Lower leg skin (tissue), 4 donors: ENCODE measurements at regions not wholly inside any gene's neighbourhood (a gene's known extent, or its start where the extent isn't known, plus 50 kb on each side); places are given as distances from the start of the nearest gene placed in this dataset.
"Not testable (repeated sequence)": the region's sequence is repeated elsewhere in the genome, so short reads cannot be mapped to it uniquely, and the experiment has no call there.

Source experiments
- DNase-seq, 2 donors: peaks; one replicate each; pipeline ENCODE4 v3.0.0-alpha.2; 2019; ENCODE audit warnings: low spot score in 2 of 2
- H3K4me3 ChIP-seq: fragments of 200-600 bp; sonication (generic); 2 replicates; pipeline ENCODE4 v1.5.1; 2017; ENCODE audit warnings: mild to moderate bottlenecking, low read depth; ENCODE audit not compliant: poor library complexity, severe bottlenecking
- POLR2A ChIP-seq, 2 donors: fragments of 450-650 bp; IDR thresholded peaks; one replicate each; pipeline ENCODE4 v1.6.1; 2016 to 2017; ENCODE audit warnings: antibody characterized with exemption in 2 of 2, mild to moderate bottlenecking in 1 of 2, moderate library complexity in 1 of 2
- WGBS, 2 donors: methylation state at CpG; one replicate each; pipeline ENCODE4 v1.1.5; 2018; 5-methylcytosine and 5-hydroxymethylcytosine counted together
- intact Hi-C: fragments of 100-400 bp; cut with DNase I; formaldehyde crosslinking; loops from one replicate; pipeline ENCODE4 v1.15.0; 2023; ENCODE audit warnings: low total_unique reads
- TF ChIP-seq, protein P1 (sequence below), 3 donors: fragments of 450-650 bp; IDR thresholded peaks; one replicate each; pipeline ENCODE4 v1.5.1; 2016; ENCODE audit warnings: antibody characterized with exemption in 3 of 3, mild to moderate bottlenecking in 3 of 3, moderate library complexity in 2 of 3

- no peak overlapping the region for H3K4me3 ChIP-seq
- no peak for DNase-seq
- intact Hi-C loops, result no loop called here
- 70 to 76% methylated on average over 2 of the region's 2 CpGs for WGBS, 2 donors
- TF ChIP-seq, protein P1, sequence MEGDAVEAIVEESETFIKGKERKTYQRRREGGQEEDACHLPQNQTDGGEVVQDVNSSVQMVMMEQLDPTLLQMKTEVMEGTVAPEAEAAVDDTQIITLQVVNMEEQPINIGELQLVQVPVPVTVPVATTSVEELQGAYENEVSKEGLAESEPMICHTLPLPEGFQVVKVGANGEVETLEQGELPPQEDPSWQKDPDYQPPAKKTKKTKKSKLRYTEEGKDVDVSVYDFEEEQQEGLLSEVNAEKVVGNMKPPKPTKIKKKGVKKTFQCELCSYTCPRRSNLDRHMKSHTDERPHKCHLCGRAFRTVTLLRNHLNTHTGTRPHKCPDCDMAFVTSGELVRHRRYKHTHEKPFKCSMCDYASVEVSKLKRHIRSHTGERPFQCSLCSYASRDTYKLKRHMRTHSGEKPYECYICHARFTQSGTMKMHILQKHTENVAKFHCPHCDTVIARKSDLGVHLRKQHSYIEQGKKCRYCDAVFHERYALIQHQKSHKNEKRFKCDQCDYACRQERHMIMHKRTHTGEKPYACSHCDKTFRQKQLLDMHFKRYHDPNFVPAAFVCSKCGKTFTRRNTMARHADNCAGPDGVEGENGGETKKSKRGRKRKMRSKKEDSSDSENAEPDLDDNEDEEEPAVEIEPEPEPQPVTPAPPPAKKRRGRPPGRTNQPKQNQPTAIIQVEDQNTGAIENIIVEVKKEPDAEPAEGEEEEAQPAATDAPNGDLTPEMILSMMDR (IDR thresholded peaks at IDR 0.05), result no peak
- TF ChIP-seq POLR2A (IDR thresholded peaks at IDR 0.05), result no peak
Observed at GRCh38 chr1:199020051-199020450, 381.2 kb downstream of the PTPRC start.

GRCh38 chr1:199020904-199021303 lies 382.1 kb downstream of the PTPRC start:
- intact Hi-C loops, result no loop called here
- H3K4me3 ChIP-seq, result no peak overlapping the region
- 76% methylated on average over 3 of the region's 3 CpGs for WGBS, 2 donors
- TF ChIP-seq, protein P1 (IDR thresholded peaks at IDR 0.05), result no peak
- no peak for TF ChIP-seq POLR2A (IDR thresholded peaks at IDR 0.05)
- DNase-seq, result no peak

DNA sequence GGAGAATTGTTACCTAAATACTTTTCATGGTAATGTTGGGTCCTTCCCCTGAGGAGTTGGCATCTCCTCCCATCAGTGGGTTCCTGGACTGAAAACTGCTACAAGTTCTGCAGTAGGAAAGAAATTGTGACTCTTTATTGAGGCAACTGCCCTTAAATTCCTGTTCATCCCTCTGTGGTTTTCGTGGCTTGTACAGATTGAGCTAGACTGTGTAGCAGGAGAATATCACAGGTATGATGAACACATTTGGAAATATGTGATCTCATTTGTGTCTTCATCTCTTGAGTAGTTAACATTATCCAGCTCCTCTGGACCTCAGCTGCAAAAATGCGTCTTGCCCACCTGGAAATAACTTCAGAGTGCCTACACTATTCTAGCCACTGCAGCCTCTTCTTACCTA lies 390.6 kb downstream of the PTPRC start:
- no peak for DNase-seq
- no peak overlapping the region for H3K4me3 ChIP-seq
- intact Hi-C loops, result no loop called here
- TF ChIP-seq, protein P1 (IDR thresholded peaks at IDR 0.05), result no peak
- TF ChIP-seq POLR2A (IDR thresholded peaks at IDR 0.05), result no peak
- 83 to 93% methylated on average over 2 of the region's 2 CpGs for WGBS, 2 donors

DNA sequence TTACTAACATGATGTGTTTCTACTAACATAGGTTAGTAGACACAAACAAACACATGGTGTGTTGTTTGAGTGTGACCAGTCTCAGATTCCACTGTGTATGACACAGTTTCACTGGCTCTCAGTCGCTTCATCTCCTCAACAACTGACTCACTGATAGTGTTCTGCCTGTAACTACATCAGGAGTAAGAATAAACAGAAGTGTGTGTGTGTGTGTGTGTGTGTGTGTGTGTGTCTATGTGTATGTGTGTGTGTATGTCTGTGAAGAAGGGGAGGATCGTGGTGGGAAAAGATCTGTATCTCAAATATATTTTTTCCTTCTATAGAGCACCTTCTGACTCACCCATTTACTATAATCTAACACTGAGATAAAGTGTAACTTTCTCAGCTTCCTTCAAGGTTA lies 391.0 kb downstream of the PTPRC start:
- 82 to 85% methylated on average over 2 of the region's 2 CpGs for WGBS, 2 donors
- TF ChIP-seq, protein P1 (IDR thresholded peaks at IDR 0.05), result no peak
- no peak for TF ChIP-seq POLR2A (IDR thresholded peaks at IDR 0.05)
- intact Hi-C loops, result no loop called here
- H3K4me3 ChIP-seq, result no peak overlapping the region
- DNase-seq, result no peak

- 90 to 94% methylated on average over 2 of the region's 2 CpGs for WGBS, 2 donors
- DNase-seq, intact Hi-C loops, H3K4me3 ChIP-seq: not testable (repeated sequence)
Observed at GRCh38 chr1:199030541-199030940, 391.7 kb downstream of the PTPRC start.

DNA sequence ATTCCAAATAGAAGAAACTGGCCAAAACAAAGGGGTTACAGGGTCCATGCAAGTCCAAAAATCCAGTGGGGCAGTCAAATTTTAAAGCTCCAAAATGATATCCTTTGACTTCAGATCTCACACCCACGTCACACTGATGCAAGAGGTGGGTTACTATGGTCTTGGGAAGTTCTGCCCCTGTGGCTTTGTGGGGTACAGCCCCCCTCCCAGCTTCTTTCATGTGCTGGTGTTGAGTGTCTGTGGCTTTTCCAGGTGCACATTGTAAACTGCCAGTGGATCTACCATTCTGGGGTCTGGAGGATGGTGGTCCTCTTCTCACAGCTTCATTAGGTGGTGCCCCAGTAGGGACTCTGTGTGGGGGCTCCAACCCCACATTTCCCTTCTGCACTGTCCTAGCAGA lies 392.3 kb downstream of the PTPRC start:
- DNase-seq, H3K4me3 ChIP-seq, intact Hi-C loops: not testable (repeated sequence)
- 53 to 83% methylated on average over 1 of the region's 1 CpG for WGBS, 2 donors

DNA sequence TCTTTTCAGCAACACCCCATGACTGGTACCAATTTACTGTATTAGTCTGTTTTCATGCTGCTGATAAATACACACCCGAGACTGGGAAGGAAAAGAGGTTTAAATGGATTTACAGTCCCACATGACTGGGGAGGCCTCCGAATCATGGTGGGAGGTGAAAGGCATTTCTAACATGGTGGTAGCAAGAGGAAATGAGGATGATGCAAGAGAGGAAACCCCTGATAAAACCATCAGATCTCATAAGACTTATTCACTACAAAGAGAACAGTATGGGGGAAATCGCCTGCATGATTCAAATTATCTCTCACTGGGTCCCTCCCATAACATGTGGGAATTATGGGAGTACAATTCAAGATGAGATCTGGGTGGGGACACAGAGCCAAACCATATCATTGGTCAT lies 393.6 kb downstream of the PTPRC start:
- DNase-seq, intact Hi-C loops, H3K4me3 ChIP-seq: not testable (repeated sequence)
- 88% methylated on average over 3 of the region's 3 CpGs for WGBS, 2 donors

DNA sequence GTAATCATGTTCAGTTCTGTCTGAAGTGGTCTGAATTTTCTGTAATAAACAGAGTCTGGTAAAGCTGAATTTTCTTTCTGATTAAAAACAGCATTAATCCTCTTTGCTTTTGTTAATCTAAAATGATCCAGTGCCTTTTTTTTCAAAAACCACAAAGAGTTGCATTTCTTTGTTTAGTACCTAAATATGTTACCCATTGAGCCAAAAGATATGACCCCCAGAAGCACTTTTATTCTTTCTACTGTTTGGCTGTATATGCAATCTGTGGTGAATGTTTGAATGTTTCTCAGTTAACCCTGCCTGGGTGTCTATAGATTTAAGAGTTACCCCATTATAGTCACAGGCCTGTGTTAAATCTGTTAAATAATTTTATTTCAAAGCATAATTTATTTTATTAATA lies 394.8 kb downstream of the PTPRC start:
- no peak for DNase-seq
- no peak overlapping the region for H3K4me3 ChIP-seq
- intact Hi-C loops, result no loop called here
- TF ChIP-seq, protein P1 (IDR thresholded peaks at IDR 0.05), result no peak
- TF ChIP-seq POLR2A (IDR thresholded peaks at IDR 0.05), result no peak
